Fibroblast of lung (primary cell): ENCODE measurements at regions not wholly inside any gene's neighbourhood (a gene's known extent, or its start where the extent isn't known, plus 50 kb on each side); places are given as distances from the start of the nearest gene placed in this dataset.

Source experiments
- EZH2 ChIP-seq: IDR thresholded peaks from 2 replicates; pipeline ENCODE4 v1.5.1; 2012; ENCODE audit warnings: low read length, control low read depth, mild to moderate bottlenecking; ENCODE audit errors: missing control alignments
- TF ChIP-seq, protein P1 (sequence below), 2 donors: IDR thresholded peaks in 1 of 2; conservative IDR thresholded peaks in 1 of 2; 1 replicate in 1 of 2; 2 replicates in 1 of 2; pipeline ENCODE4 v1.5.1; 2011 to 2012; ENCODE audit warnings: low read length in 2 of 2, control low read depth in 1 of 2, inconsistent platforms in 1 of 2, low read depth in 1 of 2, mild to moderate bottlenecking in 1 of 2

GRCh38 chr2:122794100-122794499 lies 1038.6 kb downstream of the TSN start:
- TF ChIP-seq, protein P1, sequence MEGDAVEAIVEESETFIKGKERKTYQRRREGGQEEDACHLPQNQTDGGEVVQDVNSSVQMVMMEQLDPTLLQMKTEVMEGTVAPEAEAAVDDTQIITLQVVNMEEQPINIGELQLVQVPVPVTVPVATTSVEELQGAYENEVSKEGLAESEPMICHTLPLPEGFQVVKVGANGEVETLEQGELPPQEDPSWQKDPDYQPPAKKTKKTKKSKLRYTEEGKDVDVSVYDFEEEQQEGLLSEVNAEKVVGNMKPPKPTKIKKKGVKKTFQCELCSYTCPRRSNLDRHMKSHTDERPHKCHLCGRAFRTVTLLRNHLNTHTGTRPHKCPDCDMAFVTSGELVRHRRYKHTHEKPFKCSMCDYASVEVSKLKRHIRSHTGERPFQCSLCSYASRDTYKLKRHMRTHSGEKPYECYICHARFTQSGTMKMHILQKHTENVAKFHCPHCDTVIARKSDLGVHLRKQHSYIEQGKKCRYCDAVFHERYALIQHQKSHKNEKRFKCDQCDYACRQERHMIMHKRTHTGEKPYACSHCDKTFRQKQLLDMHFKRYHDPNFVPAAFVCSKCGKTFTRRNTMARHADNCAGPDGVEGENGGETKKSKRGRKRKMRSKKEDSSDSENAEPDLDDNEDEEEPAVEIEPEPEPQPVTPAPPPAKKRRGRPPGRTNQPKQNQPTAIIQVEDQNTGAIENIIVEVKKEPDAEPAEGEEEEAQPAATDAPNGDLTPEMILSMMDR (conservative IDR thresholded peaks at IDR 0.05 in 1 of 2, IDR thresholded peaks at IDR 0.05 in 1 of 2; ENCODE audit: low read depth in 1 of 2, low read length in 2 of 2), result no peak
- no peak for TF ChIP-seq EZH2
